BE2C (cell line): ENCODE measurements at regions not wholly inside any gene's neighbourhood (a gene's known extent, or its start where the extent isn't known, plus 50 kb on each side); places are given as distances from the start of the nearest gene placed in this dataset.

Experiments
- DNase-seq: peaks from one replicate; pipeline ENCODE4 v3.0.0-alpha.2; 2020
- H3K27me3 ChIP-seq: fragments of 250-450 bp; sonication (Bioruptor Pico); 2 replicates; pipeline ENCODE4 v1.5.1; 2020; ENCODE audit warnings: mild to moderate bottlenecking
- H3K36me3 ChIP-seq: fragments of 250-450 bp; sonication (Bioruptor Pico); 2 replicates; pipeline ENCODE4 v1.5.1; 2020; ENCODE audit warnings: mild to moderate bottlenecking
- H3K4me1 ChIP-seq: fragments of 250-450 bp; sonication (Bioruptor Pico); 2 replicates; pipeline ENCODE4 v1.5.1; 2020
- H3K4me3 ChIP-seq: 2 replicates; pipeline ENCODE4 v1.5.1; 2011; ENCODE audit warnings: low read depth, low read length
- H3K9me3 ChIP-seq: fragments of 250-450 bp; sonication (Bioruptor Pico); 2 replicates; pipeline ENCODE4 v1.5.1; 2020
- CTCF ChIP-seq: IDR thresholded peaks from 2 replicates; pipeline ENCODE4 v1.5.1; 2012; ENCODE audit warnings: mild to moderate bottlenecking, low read depth, low read length

GRCh38 chr2:219828127-219828526 is 200.7 kb downstream of the SLC4A3 start:
- no peaks in the 10 kb centered on the region for H3K36me3 ChIP-seq
- TF ChIP-seq CTCF = no peak
- no peak for DNase-seq

GRCh38 chr2:219829667-219830352 is 202.4 kb downstream of the SLC4A3 start:
- TF ChIP-seq CTCF = no peak
- DNase-seq = no peak

More at GRCh38 chr2:219828127-219828526, 200.7 kb downstream of the SLC4A3 start:
- Histone ChIP-seq H3K4me3 (no peak overlapping the region), H3K27me3 (peaks cover 28% of the 10 kb centered on the region), H3K9me3 (no peaks in the 10 kb centered on the region), H3K4me1 (no peaks in the 10 kb centered on the region)

GRCh38 chr2:219830353-219830738 is 202.9 kb downstream of the SLC4A3 start:
- Histone ChIP-seq H3K4me3 (no peak overlapping the region), H3K9me3 (no peaks in the 10 kb centered on the region), H3K27me3 (peaks cover 19% of the 10 kb centered on the region), H3K36me3 (no peaks in the 10 kb centered on the region), H3K4me1 (no peaks in the 10 kb centered on the region)
- TF ChIP-seq CTCF = no peak
- no peak for DNase-seq

More at GRCh38 chr2:219829667-219830352, 202.4 kb downstream of the SLC4A3 start:
- no peaks in the 10 kb centered on the region for H3K4me1 ChIP-seq
- peaks cover 21% of the 10 kb centered on the region for H3K27me3 ChIP-seq
- no peaks in the 10 kb centered on the region for H3K36me3 ChIP-seq
- H3K9me3 ChIP-seq = no peaks in the 10 kb centered on the region
- no peak overlapping the region for H3K4me3 ChIP-seq

- Histone ChIP-seq H3K9me3 (no peaks in the 10 kb centered on the region), H3K36me3 (no peaks in the 10 kb centered on the region), H3K4me3 (no peak overlapping the region), H3K27me3 (peaks cover 22% of the 10 kb centered on the region), H3K4me1 (no peaks in the 10 kb centered on the region)
- DNase-seq = no peak
- TF ChIP-seq CTCF = no peak
Observed at GRCh38 chr2:219831957-219832356, 204.5 kb downstream of the SLC4A3 start.

GRCh38 chr2:219832904-219833303 is 205.5 kb downstream of the SLC4A3 start:
- no peak for TF ChIP-seq CTCF
- Histone ChIP-seq H3K4me1 (no peaks in the 10 kb centered on the region), H3K36me3 (no peaks in the 10 kb centered on the region), H3K4me3 (no peak overlapping the region), H3K9me3 (no peaks in the 10 kb centered on the region), H3K27me3 (peaks cover 22% of the 10 kb centered on the region)
- DNase-seq = no peak

- no peaks in the 10 kb centered on the region for H3K36me3 ChIP-seq
- H3K9me3 ChIP-seq = no peaks in the 10 kb centered on the region
- DNase-seq = no peak
- H3K27me3 ChIP-seq = peaks cover 13% of the 10 kb centered on the region
- no peaks in the 10 kb centered on the region for H3K4me1 ChIP-seq
- TF ChIP-seq CTCF = no peak
- no peak overlapping the region for H3K4me3 ChIP-seq
Observed at GRCh38 chr2:219835493-219835892, 208.1 kb downstream of the SLC4A3 start.
